ENCODE measurements at regions not wholly inside any gene's neighbourhood (a gene's known extent, or its start where the extent isn't known, plus 50 kb on each side); places are given as distances from the start of the nearest gene placed in this dataset.

DNA sequence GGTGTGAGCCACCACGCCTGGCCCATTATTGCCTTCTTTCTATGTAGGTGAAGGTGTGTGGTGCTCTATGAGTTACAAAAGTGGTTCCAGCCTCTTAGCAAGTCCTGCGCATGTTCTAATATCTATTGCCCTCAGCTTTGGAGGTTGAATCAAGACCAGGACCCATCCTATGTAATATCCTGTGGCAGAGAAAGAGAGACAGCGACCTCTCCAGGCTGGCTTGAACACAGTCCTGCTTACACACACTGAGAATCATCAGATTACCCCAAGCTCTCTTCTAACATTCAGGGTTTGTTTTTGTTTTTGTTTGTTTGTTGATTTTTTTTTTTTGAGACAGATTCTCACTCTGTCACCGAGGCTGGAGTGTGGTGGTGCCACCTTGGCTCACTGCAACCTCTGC, 94.7 kb upstream of the OSMR start:
- peaks cover 0 to 33% of the 10 kb centered on the region in 2 experiments; a peak in 3 of 5 replicates for H3K27me3 ChIP-seq (ENCODE audit: control insufficient read depth in 1 of 2, insufficient read depth in 2 of 2, low read length in 2 of 2)
- H3K9ac ChIP-seq (ENCODE audit: insufficient read depth, low read depth, low read length), result no peak overlapping the region
- TF ChIP-seq ZNF354B (CRISPR knock-in tag; IDR thresholded peaks at IDR 0.05) (no peak), CTCF (CRISPR knock-in tag; IDR thresholded peaks at IDR 0.05) (peak; percentile 30; the same call in 1 of the 2 replicates), STAG1 (CRISPR knock-in tag; IDR thresholded peaks at IDR 0.05) (0 out of 2 replicates have a peak, but pooled peaks have one; percentile 5)
- H3K4me2 ChIP-seq (ENCODE audit: low read depth, low read length), result no peak overlapping the region
- no peaks in the 10 kb centered on the region for H3K36me3 ChIP-seq (replicated peaks in 1 of 2; ENCODE audit: control insufficient read depth in 1 of 2, insufficient read depth in 2 of 2, low read length in 2 of 2)
- H3K4me1 ChIP-seq (ENCODE audit: insufficient read depth, low read length), result no peaks in the 10 kb centered on the region
- DNase-seq (ENCODE audit: low spot score) (no peak), ATAC-seq (0 out of 3 replicates have a peak, but pooled peaks have one; percentile 31), FAIRE-seq (no peak)
- no peak overlapping the region for H2AFZ ChIP-seq (ENCODE audit: low read length)
- 19% methylated on average over 3 of the region's 4 CpGs for WGBS (ENCODE audit: low lambda C conversion rate)
- intact Hi-C loops (cut with micrococcal nuclease; ENCODE audit: unreplicated experiment) (no loop called here), in situ Hi-C loops (cut with HindIII; ENCODE audit: extremely low pct_ligation_motif_present, low pct_unique_long_range_greater_than_20kb) (no loop called here)
- no peak overlapping the region for H3K27ac ChIP-seq (ENCODE audit: extremely low read length, insufficient read depth, low read length)
- no peak overlapping the region for H3K4me3 ChIP-seq (replicated peaks in 1 of 3; ENCODE audit: insufficient read depth in 1 of 3, low read depth in 2 of 3, low read length in 3 of 3)
- no peaks in the 10 kb centered on the region for H3K79me2 ChIP-seq (ENCODE audit: insufficient read depth, low read length)
- ChIA-PET CTCF (ENCODE audit: low intra/inter-chr PET ratio, low total read pairs) (no interaction called here), POLR2A (no interaction called here)
- no TSS peak for BruUV-seq (replicated peaks)
- H4K20me1 ChIP-seq (ENCODE audit: insufficient read depth, low read length), result no peaks in the 10 kb centered on the region
- no peaks in the 10 kb centered on the region for H3K9me3 ChIP-seq (ENCODE audit: low read length)

DNA sequence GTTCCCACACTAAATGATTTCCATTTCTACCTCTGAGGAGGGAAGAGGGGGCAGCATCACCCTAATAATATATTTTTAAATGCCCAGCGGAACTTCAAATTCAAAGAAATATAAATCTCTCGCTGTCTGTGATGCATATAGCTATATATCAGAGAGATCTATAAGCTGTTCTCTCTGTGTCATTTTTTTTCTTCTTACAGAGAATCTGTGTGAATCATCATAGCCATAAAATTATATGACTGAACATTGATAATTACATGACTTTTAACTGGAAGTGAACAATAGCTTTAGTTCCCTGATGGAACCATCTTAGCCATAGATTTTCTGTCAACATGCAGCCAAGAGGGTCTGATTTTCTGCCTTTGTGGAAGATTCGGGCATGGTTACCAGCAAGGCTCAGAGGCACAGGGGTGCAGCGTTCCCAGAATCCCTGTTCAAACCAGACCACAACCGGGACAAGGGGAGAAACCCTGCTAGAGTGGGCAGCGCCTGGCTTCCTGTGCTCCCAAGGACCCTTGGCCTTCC, 93.7 kb upstream of the OSMR start:
- ChIA-PET CTCF (ENCODE audit: low intra/inter-chr PET ratio, low total read pairs) (no interaction called here), POLR2A (no interaction called here)
- ATAC-seq (no peak), FAIRE-seq (no peak), DNase-seq (ENCODE audit: low spot score) (no peak)
- Histone ChIP-seq H3K27me3 (ENCODE audit: control insufficient read depth in 1 of 2, insufficient read depth in 2 of 2, low read length in 2 of 2) (peaks cover 0 to 26% of the 10 kb centered on the region in 2 experiments; a peak in 3 of 5 replicates), H2AFZ (ENCODE audit: low read length) (no peak overlapping the region), H3K79me2 (ENCODE audit: insufficient read depth, low read length) (no peaks in the 10 kb centered on the region), H3K4me2 (ENCODE audit: low read depth, low read length) (no peak overlapping the region), H3K9me3 (ENCODE audit: low read length) (no peaks in the 10 kb centered on the region), H3K4me3 (replicated peaks in 1 of 3; ENCODE audit: insufficient read depth in 1 of 3, low read depth in 2 of 3, low read length in 3 of 3) (no peak overlapping the region), H3K27ac (ENCODE audit: extremely low read length, insufficient read depth, low read length) (no peak overlapping the region), H4K20me1 (ENCODE audit: insufficient read depth, low read length) (no peaks in the 10 kb centered on the region), H3K4me1 (ENCODE audit: insufficient read depth, low read length) (no peaks in the 10 kb centered on the region), H3K9ac (ENCODE audit: insufficient read depth, low read depth, low read length) (no peak overlapping the region), H3K36me3 (replicated peaks in 1 of 2; ENCODE audit: control insufficient read depth in 1 of 2, insufficient read depth in 2 of 2, low read length in 2 of 2) (no peaks in the 10 kb centered on the region)
- no TSS peak for BruUV-seq (replicated peaks)
- TF ChIP-seq ZNF101 (CRISPR knock-in tag; IDR thresholded peaks at IDR 0.05; ENCODE audit: borderline replicate concordance, low read depth) (no peak), ZMAT3 (CRISPR knock-in tag; conservative IDR thresholded peaks at IDR 0.05) (no peak)
- in situ Hi-C loops (cut with HindIII; ENCODE audit: extremely low pct_ligation_motif_present, low pct_unique_long_range_greater_than_20kb) (no loop called here), intact Hi-C loops (cut with micrococcal nuclease; ENCODE audit: unreplicated experiment) (no loop called here)
- 26% methylated on average over 5 of the region's 6 CpGs for WGBS (ENCODE audit: low lambda C conversion rate)
